BE2C (cell line): ENCODE measurements at regions not wholly inside any gene's neighbourhood (a gene's known extent, or its start where the extent isn't known, plus 50 kb on each side); places are given as distances from the start of the nearest gene placed in this dataset.

Source experiments
- DNase-seq: peaks from one replicate; pipeline ENCODE4 v3.0.0-alpha.2; 2020
- H3K27me3 ChIP-seq: fragments of 250-450 bp; sonication (Bioruptor Pico); 2 replicates; pipeline ENCODE4 v1.5.1; 2020; ENCODE audit warnings: mild to moderate bottlenecking
- H3K36me3 ChIP-seq: fragments of 250-450 bp; sonication (Bioruptor Pico); 2 replicates; pipeline ENCODE4 v1.5.1; 2020; ENCODE audit warnings: mild to moderate bottlenecking
- H3K4me1 ChIP-seq: fragments of 250-450 bp; sonication (Bioruptor Pico); 2 replicates; pipeline ENCODE4 v1.5.1; 2020
- H3K4me3 ChIP-seq: 2 replicates; pipeline ENCODE4 v1.5.1; 2011; ENCODE audit warnings: low read depth, low read length
- H3K9me3 ChIP-seq: fragments of 250-450 bp; sonication (Bioruptor Pico); 2 replicates; pipeline ENCODE4 v1.5.1; 2020
- TF ChIP-seq, protein P1 (sequence below): IDR thresholded peaks from 2 replicates; pipeline ENCODE4 v1.5.1; 2012; ENCODE audit warnings: mild to moderate bottlenecking, low read depth, low read length

DNA sequence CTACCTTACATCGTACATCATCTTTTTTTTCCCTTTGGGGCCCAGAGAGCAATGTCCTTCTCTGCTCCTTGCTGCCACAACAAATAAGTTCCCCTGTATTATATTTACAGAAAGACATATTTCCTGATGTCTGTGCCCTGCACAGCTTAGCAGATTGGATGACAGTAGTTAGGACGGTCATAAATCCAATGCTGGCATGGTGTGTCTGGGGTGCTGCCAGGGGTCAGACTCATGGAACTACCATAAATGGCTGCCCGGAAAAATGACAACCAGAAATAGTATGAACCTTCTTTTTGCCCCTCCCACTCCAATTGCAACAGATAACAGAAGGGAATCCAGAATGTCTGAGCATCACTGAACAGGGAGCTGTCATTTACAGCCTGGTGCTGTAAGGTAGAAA is 511.1 kb downstream of the PSAT1 start:
- Histone ChIP-seq H3K27me3 (no peaks in the 10 kb centered on the region), H3K36me3 (no peaks in the 10 kb centered on the region), H3K4me3 (no peak overlapping the region), H3K4me1 (no peaks in the 10 kb centered on the region), H3K9me3 (no peaks in the 10 kb centered on the region)
- DNase-seq, result no peak
- TF ChIP-seq, protein P1, sequence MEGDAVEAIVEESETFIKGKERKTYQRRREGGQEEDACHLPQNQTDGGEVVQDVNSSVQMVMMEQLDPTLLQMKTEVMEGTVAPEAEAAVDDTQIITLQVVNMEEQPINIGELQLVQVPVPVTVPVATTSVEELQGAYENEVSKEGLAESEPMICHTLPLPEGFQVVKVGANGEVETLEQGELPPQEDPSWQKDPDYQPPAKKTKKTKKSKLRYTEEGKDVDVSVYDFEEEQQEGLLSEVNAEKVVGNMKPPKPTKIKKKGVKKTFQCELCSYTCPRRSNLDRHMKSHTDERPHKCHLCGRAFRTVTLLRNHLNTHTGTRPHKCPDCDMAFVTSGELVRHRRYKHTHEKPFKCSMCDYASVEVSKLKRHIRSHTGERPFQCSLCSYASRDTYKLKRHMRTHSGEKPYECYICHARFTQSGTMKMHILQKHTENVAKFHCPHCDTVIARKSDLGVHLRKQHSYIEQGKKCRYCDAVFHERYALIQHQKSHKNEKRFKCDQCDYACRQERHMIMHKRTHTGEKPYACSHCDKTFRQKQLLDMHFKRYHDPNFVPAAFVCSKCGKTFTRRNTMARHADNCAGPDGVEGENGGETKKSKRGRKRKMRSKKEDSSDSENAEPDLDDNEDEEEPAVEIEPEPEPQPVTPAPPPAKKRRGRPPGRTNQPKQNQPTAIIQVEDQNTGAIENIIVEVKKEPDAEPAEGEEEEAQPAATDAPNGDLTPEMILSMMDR, result no peak

- TF ChIP-seq, protein P1, result no peak
- Histone ChIP-seq H3K4me1 (no peaks in the 10 kb centered on the region), H3K36me3 (no peaks in the 10 kb centered on the region), H3K9me3 (peaks cover 2% of the 10 kb centered on the region; the same call in 1 of the 2 replicates), H3K4me3 (no peak overlapping the region), H3K27me3 (no peaks in the 10 kb centered on the region)
- DNase-seq, result no peak
Observed at GRCh38 chr9:78811622-78812276, 514.8 kb downstream of the PSAT1 start.

DNA sequence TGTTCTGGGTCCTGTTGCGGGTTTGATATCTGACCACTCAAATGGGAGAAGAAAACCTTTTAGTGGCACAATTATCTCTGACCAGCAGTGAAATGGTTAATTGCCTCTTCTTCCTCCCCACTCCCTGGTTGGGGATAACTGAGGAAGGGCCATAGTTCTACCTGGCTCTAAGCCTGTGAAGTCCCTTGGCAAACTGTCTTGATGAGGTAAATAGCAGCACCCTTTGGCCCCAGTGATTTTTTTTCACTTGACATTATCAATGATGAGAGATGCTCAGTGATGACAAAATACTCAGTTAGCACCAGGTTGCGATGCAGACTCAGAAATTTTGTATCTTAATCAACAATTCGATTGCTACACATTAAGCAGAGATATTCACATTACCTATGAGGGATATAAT is 515.7 kb downstream of the PSAT1 start:
- TF ChIP-seq, protein P1, result no peak

GRCh38 chr9:78813602-78814180 is 516.8 kb downstream of the PSAT1 start:
- H3K27me3 ChIP-seq, result no peaks in the 10 kb centered on the region
- no peaks in the 10 kb centered on the region for H3K36me3 ChIP-seq
- no peak overlapping the region for H3K4me3 ChIP-seq
- H3K9me3 ChIP-seq, result peaks cover 2% of the 10 kb centered on the region; the same call in 1 of the 2 replicates
- TF ChIP-seq, protein P1, result no peak
- DNase-seq, result no peak
- no peaks in the 10 kb centered on the region for H3K4me1 ChIP-seq

More for the DNA sequence above, 515.7 kb downstream of the PSAT1 start:
- Histone ChIP-seq H3K36me3 (no peaks in the 10 kb centered on the region), H3K4me1 (no peaks in the 10 kb centered on the region), H3K27me3 (no peaks in the 10 kb centered on the region), H3K4me3 (no peak overlapping the region), H3K9me3 (peaks cover 2% of the 10 kb centered on the region; the same call in 1 of the 2 replicates)
- DNase-seq, result no peak

GRCh38 chr9:78821126-78821822 is 524.3 kb downstream of the PSAT1 start:
- Histone ChIP-seq H3K4me1 (no peaks in the 10 kb centered on the region), H3K36me3 (no peaks in the 10 kb centered on the region), H3K9me3 (no peaks in the 10 kb centered on the region), H3K4me3 (peak overlapping the region; percentile 31), H3K27me3 (no peaks in the 10 kb centered on the region)
- DNase-seq, result no peak
- TF ChIP-seq, protein P1, result peak; percentile 81

DNA sequence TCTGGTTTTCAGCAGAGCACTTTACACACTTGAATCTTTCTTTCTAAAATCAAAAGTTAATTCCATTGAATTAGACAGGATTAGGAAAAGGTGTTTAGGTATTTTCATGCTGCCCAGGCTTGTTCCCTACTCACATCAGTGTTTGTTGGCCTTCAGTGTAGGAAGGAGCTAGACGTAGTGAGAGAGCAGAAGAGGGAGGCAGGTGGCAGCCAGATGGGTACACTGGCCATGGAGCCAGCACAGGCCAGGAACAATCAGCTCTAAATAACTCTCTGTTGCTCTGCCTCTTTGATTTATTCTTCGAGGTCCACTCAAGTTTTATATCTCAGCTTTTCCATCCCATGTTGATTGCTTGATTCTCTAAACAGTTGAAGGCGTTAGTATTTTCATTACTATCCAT is 529.6 kb downstream of the PSAT1 start:
- TF ChIP-seq, protein P1, result no peak
- no peak overlapping the region for H3K4me3 ChIP-seq
- no peaks in the 10 kb centered on the region for H3K36me3 ChIP-seq
- H3K27me3 ChIP-seq, result no peaks in the 10 kb centered on the region
- DNase-seq, result no peak
- H3K4me1 ChIP-seq, result no peaks in the 10 kb centered on the region
- no peaks in the 10 kb centered on the region for H3K9me3 ChIP-seq
